VCaP (cell line): ENCODE measurements at regions not wholly inside any gene's neighbourhood (a gene's known extent, or its start where the extent isn't known, plus 50 kb on each side); places are given as distances from the start of the nearest gene placed in this dataset.

ENCODE experiments used
- H3K27ac ChIP-seq: fragments of 450-650 bp; 2 replicates; pipeline ENCODE4 v1.5.1; 2017
- CTCF ChIP-seq: fragments of 450-650 bp; conservative IDR thresholded peaks from 2 replicates; pipeline ENCODE4 v1.5.1; 2017; ENCODE audit warnings: mild to moderate bottlenecking, moderate library complexity

- H3K27ac ChIP-seq = no peak overlapping the region
- no peak for TF ChIP-seq CTCF
Observed at GRCh38 chr7:34457329-34457728, 200.7 kb upstream of the NPSR1 start.

DNA sequence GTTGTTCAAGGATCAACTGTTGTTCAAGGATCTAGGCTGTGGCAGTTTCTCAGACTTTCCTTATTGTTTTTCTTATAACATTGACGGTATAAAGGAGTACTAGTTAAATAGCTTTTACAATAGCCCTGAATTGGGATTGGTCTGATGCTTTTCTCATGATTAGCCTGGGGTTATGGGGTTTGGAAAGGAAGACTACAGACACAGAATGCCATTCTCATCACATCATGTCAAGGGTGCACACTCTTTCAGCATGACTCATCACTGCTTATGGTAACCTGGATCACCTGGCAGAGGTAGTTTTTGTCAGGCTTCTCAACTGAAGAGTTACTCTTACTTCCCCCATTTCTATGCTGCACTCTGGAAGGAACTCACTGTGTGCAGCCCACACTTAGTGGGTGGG lies 194.2 kb upstream of the NPSR1 start:
- no peak for TF ChIP-seq CTCF
- H3K27ac ChIP-seq = no peak overlapping the region

GRCh38 chr7:34471844-34472243 lies 186.2 kb upstream of the NPSR1 start:
- TF ChIP-seq CTCF = no peak
- no peak overlapping the region for H3K27ac ChIP-seq

- TF ChIP-seq CTCF = no peak
- H3K27ac ChIP-seq = no peak overlapping the region
Observed at GRCh38 chr7:34486371-34486770, 171.6 kb upstream of the NPSR1 start.

- H3K27ac ChIP-seq = no peak overlapping the region
- no peak for TF ChIP-seq CTCF
Observed at GRCh38 chr7:34487391-34488115, 170.5 kb upstream of the NPSR1 start.

- no peak overlapping the region for H3K27ac ChIP-seq
- TF ChIP-seq CTCF = no peak
Observed at GRCh38 chr7:34488766-34489165, 169.3 kb upstream of the NPSR1 start.

GRCh38 chr7:34491899-34492298 lies 166.1 kb upstream of the NPSR1 start:
- no peak for TF ChIP-seq CTCF
- H3K27ac ChIP-seq = no peak overlapping the region
